ENCODE measurements at regions not wholly inside any gene's neighbourhood (a gene's known extent, or its start where the extent isn't known, plus 50 kb on each side); places are given as distances from the start of the nearest gene placed in this dataset.

DNA sequence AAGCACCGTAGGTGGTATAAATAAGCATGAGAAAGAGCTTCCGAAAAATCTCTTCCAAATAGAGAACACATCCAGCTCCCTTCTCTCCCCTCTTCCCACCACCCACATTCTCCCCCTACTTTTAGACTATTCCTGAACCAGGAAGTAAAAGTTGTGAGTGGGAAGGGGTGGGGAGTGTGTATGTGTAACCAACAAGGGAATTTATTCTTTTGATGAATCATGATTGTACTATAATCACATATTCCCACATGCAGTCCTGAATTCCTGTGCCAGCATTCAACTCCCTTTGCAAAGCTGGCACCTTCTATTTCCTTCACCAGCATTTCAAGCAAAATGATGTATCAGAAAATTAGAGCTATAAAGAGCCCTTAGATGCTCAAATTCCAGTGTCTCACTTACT, 230.6 kb upstream of the CHRM2 start:
- Histone ChIP-seq H3K14ac (replicated peaks; ENCODE audit: low read depth, low read length) (no peak overlapping the region), H3K4me3 (ENCODE audit: insufficient read depth, low read depth, low read length) (no peak overlapping the region), H3K9me1 (ENCODE audit: insufficient read depth, low read length) (no peaks in the 10 kb centered on the region), H2AK5ac (ENCODE audit: low read depth, low read length) (no peak overlapping the region), H3K9ac (ENCODE audit: low read depth, low read length) (no peak overlapping the region), H3K4me2 (ENCODE audit: low read depth, low read length) (no peak overlapping the region), H2BK15ac (ENCODE audit: low read depth, low read length) (no peak overlapping the region), H2BK5ac (ENCODE audit: low read depth, low read length, poor library complexity, severe bottlenecking) (no peak overlapping the region), H3K18ac (ENCODE audit: low read depth, low read length) (no peak overlapping the region), H4K8ac (ENCODE audit: low read depth in 2 of 2, low read length in 2 of 2) (no peak overlapping the region), H2BK120ac (ENCODE audit: low read depth, low read length) (no peak overlapping the region), H3K4me1 (ENCODE audit: control insufficient read depth, insufficient read depth, low read length) (no peaks in the 10 kb centered on the region), H3K36me3 (ENCODE audit: control insufficient read depth, insufficient read depth, low read length) (no peaks in the 10 kb centered on the region), H3K27ac (ENCODE audit: insufficient read depth, low read length) (no peak overlapping the region), H4K91ac (ENCODE audit: insufficient read depth, low read depth, low read length) (no peak overlapping the region), H3K4ac (ENCODE audit: low read depth, low read length) (no peak overlapping the region), H3K56ac (ENCODE audit: extremely low read depth, insufficient read depth, low read length) (no peak overlapping the region), H2AFZ (replicated peaks; ENCODE audit: low read length, poor library complexity) (no peak overlapping the region), H3K27me3 (ENCODE audit: control insufficient read depth, insufficient read depth, low read length) (no peaks in the 10 kb centered on the region), H2AK9ac (replicated peaks; ENCODE audit: low read depth, low read length, poor library complexity) (no peak overlapping the region), H4K5ac (ENCODE audit: low read depth, low read length) (no peak overlapping the region), H3K23ac (ENCODE audit: low read depth, low read length) (no peak overlapping the region), H4K20me1 (ENCODE audit: insufficient read depth, low read length) (no peaks in the 10 kb centered on the region), H3K79me1 (ENCODE audit: low read depth in 1 of 2, low read length in 2 of 2) (no peaks in the 10 kb centered on the region), H3K9me3 (ENCODE audit: control insufficient read depth, insufficient read depth, low read length) (no peaks in the 10 kb centered on the region), H2BK20ac (ENCODE audit: low read depth, low read length) (no peak overlapping the region)
- intact Hi-C loops (cut with micrococcal nuclease) (no loop called here), in situ Hi-C loops (cut with MboI; ENCODE audit: low sequenced_read_pairs) (no loop called here), dilution Hi-C loops (cut with HindIII; ENCODE audit: low sequenced_read_pairs, unreplicated experiment) (no loop called here)
- no peak for DNase-seq
- TF ChIP-seq RFX5 (IDR thresholded peaks at IDR 0.05; ENCODE audit: low read depth, low read length): no peak
- no peak for TF ChIP-seq RAD21 (IDR thresholded peaks at IDR 0.05; ENCODE audit: low read length)
- TF ChIP-seq FOS (IDR thresholded peaks at IDR 0.05; ENCODE audit: low read depth, low read length): no peak
- no peak for TF ChIP-seq NFE2L2 (IDR thresholded peaks at IDR 0.05; ENCODE audit: low read depth, low read length)
- no peak for TF ChIP-seq MXI1 (IDR thresholded peaks at IDR 0.05; ENCODE audit: borderline replicate concordance, low read depth, low read length)
- no peak for TF ChIP-seq BHLHE40 (IDR thresholded peaks at IDR 0.05; ENCODE audit: low read depth, low read length)
- TF ChIP-seq, protein P1, sequence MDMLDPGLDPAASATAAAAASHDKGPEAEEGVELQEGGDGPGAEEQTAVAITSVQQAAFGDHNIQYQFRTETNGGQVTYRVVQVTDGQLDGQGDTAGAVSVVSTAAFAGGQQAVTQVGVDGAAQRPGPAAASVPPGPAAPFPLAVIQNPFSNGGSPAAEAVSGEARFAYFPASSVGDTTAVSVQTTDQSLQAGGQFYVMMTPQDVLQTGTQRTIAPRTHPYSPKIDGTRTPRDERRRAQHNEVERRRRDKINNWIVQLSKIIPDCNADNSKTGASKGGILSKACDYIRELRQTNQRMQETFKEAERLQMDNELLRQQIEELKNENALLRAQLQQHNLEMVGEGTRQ (IDR thresholded peaks at IDR 0.05; ENCODE audit: low read depth, low read length): no peak
- TF ChIP-seq CEBPB (IDR thresholded peaks at IDR 0.05; ENCODE audit: low read depth, low read length): no peak
- TF ChIP-seq, protein P2, sequence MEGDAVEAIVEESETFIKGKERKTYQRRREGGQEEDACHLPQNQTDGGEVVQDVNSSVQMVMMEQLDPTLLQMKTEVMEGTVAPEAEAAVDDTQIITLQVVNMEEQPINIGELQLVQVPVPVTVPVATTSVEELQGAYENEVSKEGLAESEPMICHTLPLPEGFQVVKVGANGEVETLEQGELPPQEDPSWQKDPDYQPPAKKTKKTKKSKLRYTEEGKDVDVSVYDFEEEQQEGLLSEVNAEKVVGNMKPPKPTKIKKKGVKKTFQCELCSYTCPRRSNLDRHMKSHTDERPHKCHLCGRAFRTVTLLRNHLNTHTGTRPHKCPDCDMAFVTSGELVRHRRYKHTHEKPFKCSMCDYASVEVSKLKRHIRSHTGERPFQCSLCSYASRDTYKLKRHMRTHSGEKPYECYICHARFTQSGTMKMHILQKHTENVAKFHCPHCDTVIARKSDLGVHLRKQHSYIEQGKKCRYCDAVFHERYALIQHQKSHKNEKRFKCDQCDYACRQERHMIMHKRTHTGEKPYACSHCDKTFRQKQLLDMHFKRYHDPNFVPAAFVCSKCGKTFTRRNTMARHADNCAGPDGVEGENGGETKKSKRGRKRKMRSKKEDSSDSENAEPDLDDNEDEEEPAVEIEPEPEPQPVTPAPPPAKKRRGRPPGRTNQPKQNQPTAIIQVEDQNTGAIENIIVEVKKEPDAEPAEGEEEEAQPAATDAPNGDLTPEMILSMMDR (conservative IDR thresholded peaks at IDR 0.05; ENCODE audit: low read depth, low read length): no peak
- no peak for TF ChIP-seq CHD1 (IDR thresholded peaks at IDR 0.05; ENCODE audit: low read depth, low read length)
- no peak for TF ChIP-seq RCOR1 (IDR thresholded peaks at IDR 0.05; ENCODE audit: insufficient replicate concordance, low read length)
- TF ChIP-seq, protein P3, sequence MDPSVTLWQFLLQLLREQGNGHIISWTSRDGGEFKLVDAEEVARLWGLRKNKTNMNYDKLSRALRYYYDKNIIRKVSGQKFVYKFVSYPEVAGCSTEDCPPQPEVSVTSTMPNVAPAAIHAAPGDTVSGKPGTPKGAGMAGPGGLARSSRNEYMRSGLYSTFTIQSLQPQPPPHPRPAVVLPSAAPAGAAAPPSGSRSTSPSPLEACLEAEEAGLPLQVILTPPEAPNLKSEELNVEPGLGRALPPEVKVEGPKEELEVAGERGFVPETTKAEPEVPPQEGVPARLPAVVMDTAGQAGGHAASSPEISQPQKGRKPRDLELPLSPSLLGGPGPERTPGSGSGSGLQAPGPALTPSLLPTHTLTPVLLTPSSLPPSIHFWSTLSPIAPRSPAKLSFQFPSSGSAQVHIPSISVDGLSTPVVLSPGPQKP (IDR thresholded peaks at IDR 0.05; ENCODE audit: borderline replicate concordance, low read depth, low read length): no peak
- TF ChIP-seq MAFK (IDR thresholded peaks at IDR 0.05; ENCODE audit: low read depth, low read length): no peak
- no peak for TF ChIP-seq MAZ (IDR thresholded peaks at IDR 0.05; ENCODE audit: borderline replicate concordance, low read depth, low read length)
- TF ChIP-seq POLR2A (IDR thresholded peaks at IDR 0.05; ENCODE audit: low read depth, low read length): no peak
- TF ChIP-seq SMC3 (IDR thresholded peaks at IDR 0.05; ENCODE audit: low read depth, low read length): no peak
- BruUV-seq (replicated peaks): no TSS peak
- WGBS, 2 experiments (ENCODE audit: extremely low coverage in 2 of 2, insufficient read length in 1 of 2): no CpG with 5 or more reads among the region's 2 CpGs
- ChIA-PET POLR2A (ENCODE audit: unreplicated experiment) (no interaction called here), CTCF (interaction anchor here (0.6 kb wide), 1 partner anchor 69 kb away, joined by 4 read pairs; no protein-coding TSS in a partner anchor)
- ATAC-seq (ENCODE audit: low read depth): 0 out of 2 replicates have a peak, but pooled peaks have one; percentile 17
